Tibial nerve (tissue), 4 donors: ENCODE measurements at regions not wholly inside any gene's neighbourhood (a gene's known extent, or its start where the extent isn't known, plus 50 kb on each side); places are given as distances from the start of the nearest gene placed in this dataset.

Source experiments
- DNase-seq, 2 donors: peaks; one replicate each; pipeline ENCODE4 v3.0.0-alpha.2; 2019; ENCODE audit warnings: low spot score in 2 of 2
- H3K27ac ChIP-seq, 4 donors: fragments of 200-600 bp; sonication (generic) in 3 of 4; one replicate each; pipeline ENCODE4 v1.5.1; 2017 to 2019; ENCODE audit warnings: mild to moderate bottlenecking in 1 of 4
- H3K27me3 ChIP-seq, 2 donors: fragments of 200-600 bp; sonication (generic) in 1 of 2; one replicate each; pipeline versions ENCODE4 v1.5.1 to v1.6.0; 2017 to 2019
- H3K36me3 ChIP-seq, 3 donors: fragments of 200-600 bp; sonication (generic); one replicate each; pipeline ENCODE4 v1.5.1; 2018 to 2019
- H3K4me1 ChIP-seq, 4 donors: fragments of 200-600 bp; sonication (generic) in 3 of 4; one replicate each; pipeline ENCODE4 v1.5.1; 2017 to 2019
- H3K4me3 ChIP-seq, 4 donors: fragments of 200-600 bp; sonication (generic) in 3 of 4; one replicate each; pipeline ENCODE4 v1.5.1; 2017 to 2019; ENCODE audit warnings: mild to moderate bottlenecking in 1 of 4, moderate library complexity in 1 of 4
- H3K9me3 ChIP-seq, 4 donors: fragments of 200-600 bp; sonication (generic) in 3 of 4; one replicate each; pipeline ENCODE4 v1.5.1; 2017 to 2019
- CTCF ChIP-seq, 5 experiments: fragments of 200-600 bp in 3 of 5; fragments of 450-650 bp in 2 of 5; sonication (generic) in 3 of 5; IDR thresholded peaks; one replicate each; pipeline ENCODE4 v1.5.1; 2016 to 2019; ENCODE audit warnings: antibody characterized with exemption in 5 of 5, mild to moderate bottlenecking in 3 of 5, moderate library complexity in 2 of 5
- EP300 ChIP-seq, 2 donors: sonication (generic); formaldehyde crosslinking; IDR thresholded peaks; one replicate each; pipeline ENCODE4 v1.6.1; 2017; ENCODE audit warnings: antibody characterized with exemption in 2 of 2, mild to moderate bottlenecking in 1 of 2
- POLR2A ChIP-seq, 2 donors: fragments of 450-650 bp; IDR thresholded peaks; one replicate each; pipeline ENCODE4 v1.6.1; 2017; ENCODE audit warnings: antibody characterized with exemption in 2 of 2, mild to moderate bottlenecking in 2 of 2, moderate library complexity in 2 of 2
- WGBS, 2 donors: methylation state at CpG; one replicate each; pipeline ENCODE4 v1.1.5; 2018; 5-methylcytosine and 5-hydroxymethylcytosine counted together

- no peaks in the 10 kb centered on the region for H3K27me3 ChIP-seq
- DNase-seq: no peak
- no peak overlapping the region for H3K27ac ChIP-seq
- TF ChIP-seq EP300 (IDR thresholded peaks at IDR 0.05): no peak
- TF ChIP-seq CTCF (IDR thresholded peaks at IDR 0.05): no peak
- no peak for TF ChIP-seq POLR2A (IDR thresholded peaks at IDR 0.05)
- WGBS, 2 donors: 64 to 68% methylated on average over 3 of the region's 3 CpGs
- peaks cover 0 to 12% (median 0%) of the 10 kb centered on the region in 4 donors for H3K4me1 ChIP-seq
- no peaks in the 10 kb centered on the region for H3K9me3 ChIP-seq
- no peaks in the 10 kb centered on the region for H3K36me3 ChIP-seq
- H3K4me3 ChIP-seq: no peak overlapping the region
Observed at GRCh38 chr1:239893127-239893731, 198.5 kb upstream of the FMN2 start.

- Histone ChIP-seq H3K36me3 (no peaks in the 10 kb centered on the region), H3K4me1 (peaks cover 0 to 12% (median 0%) of the 10 kb centered on the region in 4 donors), H3K27me3 (no peaks in the 10 kb centered on the region), H3K9me3 (no peaks in the 10 kb centered on the region), H3K27ac (no peak overlapping the region), H3K4me3 (no peak overlapping the region)
- no peak for TF ChIP-seq EP300 (IDR thresholded peaks at IDR 0.05)
- no peak for TF ChIP-seq POLR2A (IDR thresholded peaks at IDR 0.05)
- no peak for TF ChIP-seq CTCF (IDR thresholded peaks at IDR 0.05)
- no peak for DNase-seq
- 90 to 97% methylated on average over 2 of the region's 2 CpGs for WGBS, 2 donors
Observed at GRCh38 chr1:239896569-239896968, 195.1 kb upstream of the FMN2 start.

GRCh38 chr1:239896980-239897379, 194.7 kb upstream of the FMN2 start:
- H3K4me1 ChIP-seq: peaks cover 0 to 12% (median 0%) of the 10 kb centered on the region in 4 donors
- no peaks in the 10 kb centered on the region for H3K36me3 ChIP-seq
- DNase-seq: no peak
- no peak overlapping the region for H3K27ac ChIP-seq
- WGBS, 2 donors: 69 to 70% methylated on average over 9 of the region's 9 CpGs
- no peak overlapping the region for H3K4me3 ChIP-seq
- TF ChIP-seq POLR2A (IDR thresholded peaks at IDR 0.05) (no peak), EP300 (IDR thresholded peaks at IDR 0.05) (no peak), CTCF (IDR thresholded peaks at IDR 0.05) (no peak)
- H3K9me3 ChIP-seq: no peaks in the 10 kb centered on the region
- no peaks in the 10 kb centered on the region for H3K27me3 ChIP-seq

GRCh38 chr1:239897458-239897857, 194.2 kb upstream of the FMN2 start:
- Histone ChIP-seq H3K36me3 (no peaks in the 10 kb centered on the region), H3K4me3 (no peak overlapping the region), H3K27me3 (no peaks in the 10 kb centered on the region), H3K4me1 (peaks cover 0 to 7% (median 0%) of the 10 kb centered on the region in 4 donors), H3K27ac (no peak overlapping the region), H3K9me3 (no peaks in the 10 kb centered on the region)
- DNase-seq: no peak
- no peak for TF ChIP-seq CTCF (IDR thresholded peaks at IDR 0.05)
- TF ChIP-seq POLR2A (IDR thresholded peaks at IDR 0.05): no peak
- no peak for TF ChIP-seq EP300 (IDR thresholded peaks at IDR 0.05)
- 18 to 25% methylated on average over 4 of the region's 4 CpGs for WGBS, 2 donors

GRCh38 chr1:239898062-239898730, 193.5 kb upstream of the FMN2 start:
- no peak overlapping the region for H3K27ac ChIP-seq
- peak; percentile 40 to 85 for DNase-seq
- H3K36me3 ChIP-seq: no peaks in the 10 kb centered on the region
- no peak overlapping the region for H3K4me3 ChIP-seq
- no peaks in the 10 kb centered on the region for H3K27me3 ChIP-seq
- TF ChIP-seq CTCF (IDR thresholded peaks at IDR 0.05) (peak; percentile 85 to 96 (median 89)), POLR2A (IDR thresholded peaks at IDR 0.05) (no peak)
- WGBS, 2 donors: 17 to 20% methylated on average over 15 of the region's 15 CpGs
- H3K4me1 ChIP-seq: peaks cover 0 to 7% (median 0%) of the 10 kb centered on the region in 4 donors
- H3K9me3 ChIP-seq: no peaks in the 10 kb centered on the region
